Activated CD8-positive, alpha-beta T cell treated with anti-CD3 and anti-CD28 coated beads for 36 hours (primary cell): ENCODE measurements at regions not wholly inside any gene's neighbourhood (a gene's known extent, or its start where the extent isn't known, plus 50 kb on each side); places are given as distances from the start of the nearest gene placed in this dataset.

ENCODE experiments used
- ATAC-seq: fragments of 200-7000 bp; cut with Tn5 transposase; one replicate; pipeline ENCODE4 v1.10.0; 2021; ENCODE audit warnings: mild to moderate bottlenecking, moderate library complexity
- CTCF ChIA-PET: fragments of 350-600 bp; sonication (Branson Sonifier 250); formaldehyde crosslinking; loops from one replicate; lab custom pipeline; 2021; ENCODE audit warnings: antibody characterized with exemption; lab: Charles Lee
- POLR2A ChIA-PET: fragments of 350-600 bp; sonication (Branson Sonifier 250); formaldehyde crosslinking; loops from one replicate; lab custom pipeline; 2021; ENCODE audit warnings: antibody characterized with exemption; lab: Charles Lee
- DNase-seq: peaks from one replicate; pipeline ENCODE4 v3.0.0-alpha.2; 2020
- H3K27ac Mint-ChIP-seq: one replicate; pipeline ENCODE4 v1.8.0; 2021; ENCODE audit warnings: mild to moderate bottlenecking, mixed read lengths
- H3K27me3 Mint-ChIP-seq: one replicate; pipeline ENCODE4 v1.8.0; 2021; ENCODE audit warnings: mixed read lengths
- H3K36me3 Mint-ChIP-seq: one replicate; pipeline ENCODE4 v1.8.0; 2021; ENCODE audit warnings: low read depth, mixed read lengths
- H3K4me1 Mint-ChIP-seq: one replicate; pipeline ENCODE4 v1.8.0; 2021; ENCODE audit warnings: low read depth, mixed read lengths
- H3K4me3 Mint-ChIP-seq: one replicate; pipeline ENCODE4 v1.8.0; 2021; ENCODE audit warnings: mild to moderate bottlenecking, moderate library complexity, mixed read lengths
- H3K9me3 Mint-ChIP-seq: one replicate; pipeline ENCODE4 v1.8.0; 2021; ENCODE audit warnings: mixed read lengths
- intact Hi-C: fragments of 100-400 bp; cut with micrococcal nuclease; formaldehyde crosslinking; loops from one replicate; pipeline ENCODE4 v1.10.0; 2022
- TF ChIP-seq, protein P1 (sequence below): fragments of 200-600 bp; IDR thresholded peaks from one replicate; pipeline ENCODE4 v1.8.0; 2022; ENCODE audit warnings: antibody characterized with exemption, mild to moderate bottlenecking

DNA sequence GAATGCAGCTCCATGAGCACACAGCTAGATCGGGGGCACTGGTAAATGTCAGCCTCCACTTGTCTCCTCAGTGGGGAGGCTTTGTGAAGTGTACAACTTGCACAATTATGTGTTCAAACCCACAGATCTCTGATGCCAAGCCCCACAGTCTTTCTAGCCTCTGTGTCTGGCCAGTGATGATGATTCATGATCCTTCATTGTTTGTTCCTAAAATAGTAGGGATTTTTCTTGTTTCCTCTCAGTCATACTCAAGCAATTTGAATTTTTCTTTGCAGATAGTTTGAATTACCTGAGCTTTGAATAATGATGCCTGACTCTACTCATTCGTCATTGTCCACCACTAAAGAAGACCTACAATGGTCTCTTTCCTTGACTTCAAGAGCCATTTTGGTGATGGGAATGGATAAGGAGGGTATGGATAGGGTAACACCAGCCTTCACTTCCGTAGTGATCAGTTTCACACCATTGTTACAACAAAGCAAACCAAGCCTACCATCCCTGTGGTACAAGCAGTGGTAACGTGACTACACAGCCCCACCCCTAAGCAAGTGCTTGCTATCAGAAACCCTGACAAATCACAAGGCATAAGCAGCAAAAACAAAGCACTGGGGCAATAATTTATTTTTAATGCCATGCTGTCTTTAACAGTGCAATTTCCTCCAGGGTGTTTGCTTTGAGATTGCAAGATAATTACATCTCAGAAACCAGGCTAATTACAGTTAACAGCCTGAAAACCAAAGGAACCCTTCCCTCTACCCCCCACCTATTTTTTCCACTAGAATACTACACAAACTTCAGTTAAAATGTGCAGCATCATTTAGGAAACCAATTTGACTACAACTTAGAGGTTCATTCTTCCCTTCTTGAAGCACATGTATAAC, 114.1 kb upstream of the PPP2R3A start:
- intact Hi-C loops: no loop called here
- H3K27me3 Mint-ChIP-seq: no peaks in the 10 kb centered on the region
- ATAC-seq (no peak), DNase-seq (no peak)
- no peaks in the 10 kb centered on the region for H3K4me1 Mint-ChIP-seq
- H3K36me3 Mint-ChIP-seq: no peaks in the 10 kb centered on the region
- TF ChIP-seq, protein P1, sequence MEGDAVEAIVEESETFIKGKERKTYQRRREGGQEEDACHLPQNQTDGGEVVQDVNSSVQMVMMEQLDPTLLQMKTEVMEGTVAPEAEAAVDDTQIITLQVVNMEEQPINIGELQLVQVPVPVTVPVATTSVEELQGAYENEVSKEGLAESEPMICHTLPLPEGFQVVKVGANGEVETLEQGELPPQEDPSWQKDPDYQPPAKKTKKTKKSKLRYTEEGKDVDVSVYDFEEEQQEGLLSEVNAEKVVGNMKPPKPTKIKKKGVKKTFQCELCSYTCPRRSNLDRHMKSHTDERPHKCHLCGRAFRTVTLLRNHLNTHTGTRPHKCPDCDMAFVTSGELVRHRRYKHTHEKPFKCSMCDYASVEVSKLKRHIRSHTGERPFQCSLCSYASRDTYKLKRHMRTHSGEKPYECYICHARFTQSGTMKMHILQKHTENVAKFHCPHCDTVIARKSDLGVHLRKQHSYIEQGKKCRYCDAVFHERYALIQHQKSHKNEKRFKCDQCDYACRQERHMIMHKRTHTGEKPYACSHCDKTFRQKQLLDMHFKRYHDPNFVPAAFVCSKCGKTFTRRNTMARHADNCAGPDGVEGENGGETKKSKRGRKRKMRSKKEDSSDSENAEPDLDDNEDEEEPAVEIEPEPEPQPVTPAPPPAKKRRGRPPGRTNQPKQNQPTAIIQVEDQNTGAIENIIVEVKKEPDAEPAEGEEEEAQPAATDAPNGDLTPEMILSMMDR: no peak
- POLR2A ChIA-PET: interaction anchor here (1.0 kb wide), 1 partner anchor 13 kb away, joined by 4 read pairs; no protein-coding TSS in a partner anchor
- CTCF ChIA-PET: no interaction called here
- no peaks in the 10 kb centered on the region for H3K9me3 Mint-ChIP-seq
- H3K27ac Mint-ChIP-seq: no peak overlapping the region
- no peak overlapping the region for H3K4me3 Mint-ChIP-seq

DNA sequence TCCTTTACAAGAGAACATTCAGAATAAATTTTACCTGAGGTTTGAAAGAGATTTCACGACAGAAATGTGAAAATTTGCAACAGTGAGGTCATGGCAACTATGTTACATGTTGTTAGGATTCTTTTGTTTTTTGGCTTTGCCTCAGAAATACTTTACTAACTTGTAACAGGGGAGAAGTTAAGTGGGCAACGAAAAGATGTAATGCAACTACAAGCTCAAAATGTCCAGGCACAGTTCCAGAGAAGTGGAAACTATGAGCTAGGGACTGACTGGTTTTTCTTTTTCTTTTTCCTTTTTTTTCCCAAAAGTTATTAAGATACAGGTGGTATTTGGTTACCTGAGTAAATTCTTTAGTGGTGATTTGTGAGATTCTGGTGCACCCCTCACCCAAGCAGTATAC, 111.5 kb upstream of the PPP2R3A start:
- H3K4me1 Mint-ChIP-seq: no peaks in the 10 kb centered on the region
- no peak overlapping the region for H3K4me3 Mint-ChIP-seq
- CTCF ChIA-PET: no interaction called here
- TF ChIP-seq, protein P1: no peak
- DNase-seq (no peak), ATAC-seq (no peak)
- POLR2A ChIA-PET: no interaction called here
- H3K9me3 Mint-ChIP-seq: no peaks in the 10 kb centered on the region
- intact Hi-C loops: no loop called here
- no peaks in the 10 kb centered on the region for H3K27me3 Mint-ChIP-seq
- no peaks in the 10 kb centered on the region for H3K36me3 Mint-ChIP-seq
- no peak overlapping the region for H3K27ac Mint-ChIP-seq

DNA sequence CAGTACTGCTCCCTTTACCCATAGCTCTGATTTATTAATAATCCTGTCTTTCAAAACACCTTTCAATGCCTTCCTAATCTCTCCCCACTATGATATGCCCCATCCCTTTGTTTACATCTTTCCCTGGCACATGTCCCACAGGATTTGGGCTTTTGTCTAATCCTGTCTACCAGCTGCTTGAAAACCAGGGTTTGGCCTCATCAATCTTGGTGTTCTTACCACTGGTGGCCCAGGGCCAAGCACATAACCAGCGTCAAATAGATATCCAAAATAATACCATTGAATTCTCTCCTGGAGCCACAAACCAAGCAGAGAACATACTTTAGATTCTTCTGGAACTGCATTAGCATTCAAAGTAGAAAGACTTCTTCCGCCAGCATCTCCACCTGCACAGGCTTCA, 104.8 kb upstream of the PPP2R3A start:
- Mint-ChIP-seq H3K27ac (no peak overlapping the region), H3K9me3 (no peaks in the 10 kb centered on the region), H3K4me3 (no peak overlapping the region), H3K4me1 (no peaks in the 10 kb centered on the region), H3K36me3 (no peaks in the 10 kb centered on the region), H3K27me3 (no peaks in the 10 kb centered on the region)
- DNase-seq (no peak), ATAC-seq (no peak)
- TF ChIP-seq, protein P1: no peak
- CTCF ChIA-PET: interaction anchor here (1.3 kb wide), 1 partner anchor 34 kb away, joined by 3 read pairs; no protein-coding TSS in a partner anchor
- intact Hi-C loops: no loop called here
- POLR2A ChIA-PET: no interaction called here

DNA sequence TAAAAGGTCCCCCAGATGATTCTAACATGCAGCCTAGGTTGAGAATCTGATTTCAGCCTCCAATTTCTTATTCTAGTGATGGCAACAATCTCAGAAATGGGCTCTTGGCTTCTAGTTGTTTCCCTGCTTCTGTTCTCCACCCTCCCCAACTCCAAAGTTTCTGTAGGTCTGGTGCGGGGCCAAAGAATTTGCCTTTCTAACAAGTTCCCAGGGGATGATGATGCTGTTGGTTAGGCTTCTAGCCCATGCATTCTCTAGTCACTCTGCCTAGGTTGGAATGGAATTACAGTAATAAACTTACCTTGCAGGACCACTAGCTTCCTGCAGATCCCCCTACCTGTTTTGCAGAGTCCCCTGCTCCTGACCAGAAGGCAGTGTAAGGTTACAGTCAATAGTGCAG, 103.2 kb upstream of the PPP2R3A start:
- TF ChIP-seq, protein P1: no peak
- ChIA-PET CTCF (interaction anchor here (1.4 kb wide), 1 partner anchor 17 kb away, joined by 4 read pairs; no protein-coding TSS in a partner anchor), POLR2A (no interaction called here)
- Mint-ChIP-seq H3K27me3 (no peaks in the 10 kb centered on the region), H3K9me3 (no peaks in the 10 kb centered on the region), H3K4me1 (no peaks in the 10 kb centered on the region), H3K27ac (no peak overlapping the region), H3K4me3 (no peak overlapping the region), H3K36me3 (no peaks in the 10 kb centered on the region)
- intact Hi-C loops: no loop called here
- ATAC-seq: no peak
- DNase-seq: no peak

DNA sequence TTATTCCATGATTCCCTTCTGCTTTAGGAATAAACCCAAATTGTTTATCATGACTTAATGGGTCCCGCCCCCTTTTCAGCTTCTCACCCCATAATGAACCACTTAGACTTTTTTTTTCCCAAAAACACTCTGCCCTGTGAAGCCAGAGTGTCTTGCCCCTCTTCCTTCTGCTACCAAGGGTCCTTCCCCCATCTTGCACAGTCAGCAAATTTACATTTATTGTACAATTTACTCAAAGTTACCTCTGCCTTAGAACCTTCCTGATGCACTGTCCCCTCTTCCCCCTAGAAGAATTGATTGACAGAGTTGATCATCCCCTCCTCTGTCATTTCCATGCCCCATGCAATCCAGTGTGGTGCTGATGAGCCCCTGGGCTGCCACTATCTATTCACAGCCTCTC, 101.5 kb upstream of the PPP2R3A start:
- CTCF ChIA-PET: no interaction called here
- ATAC-seq: no peak

More for the DNA sequence above, 101.5 kb upstream of the PPP2R3A start:
- TF ChIP-seq, protein P1: no peak
- intact Hi-C loops: no loop called here
- no peaks in the 10 kb centered on the region for H3K9me3 Mint-ChIP-seq
- no peaks in the 10 kb centered on the region for H3K4me1 Mint-ChIP-seq
- H3K27ac Mint-ChIP-seq: no peak overlapping the region
- no peaks in the 10 kb centered on the region for H3K36me3 Mint-ChIP-seq
- H3K4me3 Mint-ChIP-seq: no peak overlapping the region
- POLR2A ChIA-PET: no interaction called here
- DNase-seq: no peak
- H3K27me3 Mint-ChIP-seq: no peaks in the 10 kb centered on the region
